UCSD-AML1 (cell line): ENCODE measurements at regions not wholly inside any gene's neighbourhood (a gene's known extent, or its start where the extent isn't known, plus 50 kb on each side); places are given as distances from the start of the nearest gene placed in this dataset.
"Not testable (repeated sequence)": the region's sequence is repeated elsewhere in the genome, so short reads cannot be mapped to it uniquely, and the experiment has no call there.

ENCODE experiments used
- DNase-seq: peaks from one replicate; lab custom pipeline; 2025; ENCODE audit not compliant: unreplicated experiment; lab: John Stamatoyannopoulos, UW

DNA sequence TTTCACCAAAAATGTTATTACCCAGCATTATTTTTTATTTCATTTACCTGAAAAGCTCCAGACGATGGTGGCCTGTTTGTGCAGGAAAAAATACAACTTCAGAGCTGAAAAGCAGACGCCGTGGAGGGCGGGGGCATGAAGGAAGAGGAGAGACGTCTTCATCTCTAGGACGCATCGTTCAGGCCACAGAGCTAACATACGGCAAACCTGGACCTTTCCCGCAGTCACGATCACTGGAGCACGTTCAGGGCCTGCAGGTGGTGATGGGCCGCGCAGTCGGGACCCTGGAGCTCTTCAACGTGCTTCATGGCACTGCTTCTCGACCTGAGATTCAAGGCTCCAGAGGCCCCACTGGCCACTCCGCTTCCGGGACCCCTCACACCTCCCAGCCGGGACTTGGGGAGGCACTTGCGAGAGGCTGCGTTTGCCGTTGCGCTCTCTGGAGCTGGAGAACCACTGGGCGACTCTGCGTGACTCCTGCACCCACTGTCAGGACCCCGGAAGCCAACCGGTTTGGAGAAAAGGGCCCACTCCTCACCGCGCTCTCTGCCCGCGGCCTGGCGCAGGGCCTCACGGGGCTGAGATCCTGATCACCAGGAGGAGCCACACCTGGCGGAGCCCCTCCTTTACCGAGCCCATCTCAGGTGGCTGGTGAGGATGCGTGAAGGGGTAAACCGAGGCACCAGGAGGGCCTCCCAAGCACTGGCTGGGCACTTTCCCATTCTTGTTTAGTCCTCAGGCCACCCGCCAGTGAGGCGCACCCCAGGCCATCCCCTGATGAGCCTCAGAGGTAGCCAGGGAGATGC is 164.4 kb upstream of the AFDN start:
- DNase-seq, result no peak

- DNase-seq, result no peak
Measured at GRCh38 chr6:167662881-167663205, 163.9 kb upstream of the AFDN start.

DNA sequence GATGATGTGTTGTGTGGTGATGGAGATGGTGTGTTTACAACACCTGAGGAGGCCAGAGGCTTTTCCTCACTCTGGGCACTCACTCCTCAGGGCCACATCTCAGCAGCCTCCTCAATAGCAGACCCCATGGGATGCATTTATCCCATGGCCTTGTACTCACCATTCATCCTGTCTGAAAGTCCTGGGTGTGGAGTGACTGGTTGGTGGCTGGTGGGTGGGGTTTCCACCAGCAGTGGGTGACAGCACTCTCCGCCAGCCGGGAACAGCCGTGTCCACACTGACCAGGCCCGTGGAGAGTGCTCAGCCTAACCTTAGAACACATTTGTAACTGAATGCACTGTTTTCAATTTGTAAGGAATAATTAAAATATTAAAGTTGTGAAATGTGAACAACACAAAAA is 163.4 kb upstream of the AFDN start:
- no peak for DNase-seq

DNA sequence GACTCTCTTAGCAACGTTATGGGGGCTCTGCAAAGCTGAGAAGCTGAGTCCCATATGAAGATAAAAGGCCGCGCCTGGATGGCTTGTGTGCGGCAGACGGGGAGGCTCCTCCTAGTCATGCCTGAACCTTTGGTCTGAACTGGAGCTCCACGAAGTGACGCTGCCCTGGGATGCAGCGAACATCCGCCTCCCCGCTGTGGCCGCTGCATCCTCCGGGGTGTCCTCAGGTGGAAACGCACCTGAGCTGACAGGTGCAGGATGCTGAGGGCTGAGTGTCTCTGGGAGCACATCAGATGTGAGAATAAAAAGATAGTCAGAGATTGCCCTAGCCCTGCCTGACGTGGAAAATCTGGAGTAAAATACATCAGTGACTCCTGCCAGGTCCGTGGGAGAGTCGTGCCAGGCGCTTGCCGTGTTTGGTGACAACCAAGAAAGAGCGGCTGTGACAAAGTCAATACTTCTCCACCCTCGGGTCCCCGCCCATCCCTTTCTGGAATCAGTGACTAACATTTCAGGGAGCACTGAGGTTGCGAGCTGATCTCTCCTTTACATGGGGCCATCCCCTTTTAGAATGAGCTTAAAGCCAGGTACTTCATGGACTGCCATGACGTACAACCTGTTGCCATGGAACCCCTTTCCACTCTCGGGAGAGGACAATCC is 162.8 kb upstream of the AFDN start:
- no peak for DNase-seq

DNA sequence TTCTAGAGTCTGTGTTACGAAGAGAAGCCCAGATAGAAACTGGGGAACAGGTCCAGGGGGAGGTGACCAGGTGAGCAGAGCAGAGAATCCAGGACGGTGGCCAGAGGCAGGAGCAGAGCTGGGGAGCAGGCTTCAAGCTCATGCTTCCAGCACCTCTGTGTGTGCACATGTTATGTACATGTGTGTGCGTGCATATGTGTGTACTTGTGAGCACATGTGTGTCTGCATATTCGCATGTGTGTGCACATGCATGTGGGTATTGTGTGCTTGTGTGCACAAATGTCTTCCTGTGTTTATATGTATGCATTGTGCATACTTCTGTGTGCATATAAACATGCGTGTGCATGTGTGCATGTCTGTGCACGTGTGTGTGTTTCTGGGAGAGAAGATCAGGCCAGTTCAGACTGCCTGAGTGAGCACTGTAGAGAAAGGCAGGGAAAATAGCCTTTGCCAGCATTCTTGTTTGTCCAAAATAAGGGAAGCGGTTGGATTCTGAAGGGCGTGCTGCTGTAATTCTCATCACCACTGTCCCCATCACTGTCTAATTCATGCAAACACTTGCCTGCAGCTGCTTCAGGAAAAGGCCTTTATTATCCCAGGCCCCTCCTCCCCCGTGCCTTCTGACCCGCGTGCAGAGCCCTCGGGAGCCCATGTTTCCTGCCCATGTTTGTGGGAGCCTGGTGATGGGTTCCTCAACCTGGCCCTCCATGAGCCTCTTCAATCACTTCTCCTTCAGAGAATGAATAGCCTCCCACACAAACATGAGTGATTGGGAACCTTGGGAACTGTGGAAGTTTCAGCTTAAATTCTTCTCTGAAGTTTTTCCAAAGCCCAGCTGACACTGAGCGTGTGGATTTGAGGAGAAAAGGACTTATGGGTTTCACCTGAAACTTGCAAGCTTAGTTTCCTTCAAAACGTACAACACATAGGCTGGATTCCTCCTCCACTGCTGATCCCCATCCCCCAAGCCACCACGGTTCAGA is 161.7 kb upstream of the AFDN start:
- DNase-seq, result no peak

- DNase-seq, result no peak
Measured at GRCh38 chr6:167665698-167666330, 160.9 kb upstream of the AFDN start.

DNA sequence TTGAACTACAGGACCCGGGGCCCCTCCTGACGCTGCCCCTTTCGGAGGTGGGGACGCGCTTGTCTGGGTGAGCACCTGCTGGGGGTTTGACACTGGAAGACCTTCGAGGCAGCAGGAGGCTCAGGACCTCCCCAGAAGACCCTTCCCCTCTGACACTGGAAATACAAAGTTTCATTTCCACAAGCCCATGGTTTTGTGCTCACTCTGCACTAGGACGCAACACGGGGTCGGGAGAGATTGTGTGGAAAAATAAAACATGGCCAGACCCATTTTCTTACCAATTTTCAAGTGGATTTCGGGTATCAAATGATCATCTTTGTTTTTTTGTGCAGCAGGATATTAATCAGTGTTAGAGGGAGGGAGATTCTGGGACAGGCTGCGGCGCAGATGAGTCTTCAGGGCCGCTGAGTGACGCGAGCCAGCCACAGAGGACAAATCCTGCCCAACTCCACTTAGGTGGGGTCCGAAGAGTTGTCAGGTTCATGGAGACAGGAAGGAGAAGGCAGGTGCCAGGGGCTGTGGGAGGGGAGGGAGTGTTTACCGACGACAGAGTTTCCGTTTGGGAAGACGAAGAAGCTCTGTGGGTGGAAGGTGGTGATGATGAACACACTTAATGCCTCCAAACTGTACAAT is 160.0 kb upstream of the AFDN start:
- DNase-seq, result no peak

DNA sequence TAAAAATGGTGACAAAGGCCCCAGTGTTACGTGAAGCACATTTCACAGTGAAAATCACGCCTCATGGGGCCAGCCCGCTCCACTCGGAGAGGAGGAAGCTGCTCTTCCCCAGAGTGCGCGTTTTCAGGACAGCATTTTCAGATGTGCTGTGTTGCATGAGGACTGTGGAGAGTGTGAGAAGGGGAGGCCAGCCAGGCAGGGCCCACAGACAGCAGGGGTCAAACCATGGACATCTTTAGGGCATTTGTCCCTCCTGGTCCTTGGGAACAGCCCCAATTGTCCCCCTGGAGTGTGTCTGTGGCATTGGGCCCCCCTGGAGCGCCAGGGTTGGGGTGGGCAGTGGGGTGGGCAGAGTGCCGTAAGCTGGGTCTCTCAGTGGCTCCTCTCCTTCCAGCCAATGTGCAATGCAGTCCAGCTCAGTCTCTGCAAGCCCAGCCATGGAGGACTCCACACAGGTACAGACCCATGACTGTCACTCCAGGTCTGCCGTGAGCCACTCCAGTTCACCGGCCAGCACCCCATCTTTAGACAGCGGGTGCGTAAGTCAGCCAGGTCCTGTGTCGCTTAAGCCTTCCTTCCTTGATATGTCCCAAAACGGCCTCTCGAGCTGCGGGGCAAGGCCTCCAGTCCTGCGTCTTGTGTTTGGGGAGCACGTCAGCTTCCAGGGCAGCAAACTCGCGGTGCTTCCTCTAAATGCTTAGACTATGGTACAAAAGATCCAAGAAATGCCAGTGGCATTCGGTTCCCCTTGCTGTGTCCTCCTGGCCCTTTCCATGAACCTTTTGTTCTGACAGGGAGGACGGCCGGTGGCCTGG is 159.3 kb upstream of the AFDN start:
- no peak for DNase-seq

DNA sequence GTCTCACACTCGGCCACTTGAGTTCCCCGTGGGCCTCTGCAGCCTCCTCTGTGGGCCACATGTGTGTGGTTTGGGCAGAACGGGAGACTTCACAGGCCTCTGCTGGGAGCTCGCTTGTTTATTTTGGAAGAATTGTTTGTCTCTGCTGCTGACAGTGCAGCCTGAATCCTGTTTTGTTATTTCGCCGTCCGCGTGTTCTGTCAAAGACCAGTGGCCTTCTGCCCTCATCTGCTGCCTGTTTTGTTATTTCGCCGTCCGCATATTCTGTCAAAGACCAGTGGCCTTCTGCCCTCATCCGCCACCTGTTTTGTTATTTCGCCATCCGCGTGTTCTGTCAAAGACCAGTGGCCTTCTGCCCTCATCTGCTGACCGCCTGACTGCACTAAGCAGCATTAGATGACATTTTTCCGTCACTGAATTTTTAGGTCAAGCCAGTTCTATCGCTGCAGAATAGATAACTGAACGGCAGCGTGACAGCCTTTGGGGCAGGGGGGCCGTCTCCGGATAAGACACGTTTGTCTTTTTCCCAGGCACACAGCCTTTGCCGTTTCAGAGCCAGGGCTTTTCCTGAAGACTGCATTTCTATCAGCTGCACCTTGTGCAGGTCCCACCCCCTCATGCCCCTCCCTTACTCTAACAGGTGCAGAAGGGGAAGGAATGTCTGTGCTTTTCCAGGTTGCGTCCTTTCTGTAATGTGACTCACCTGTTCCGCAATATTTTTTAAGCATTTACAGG is 158.5 kb upstream of the AFDN start:
- no peak for DNase-seq

DNA sequence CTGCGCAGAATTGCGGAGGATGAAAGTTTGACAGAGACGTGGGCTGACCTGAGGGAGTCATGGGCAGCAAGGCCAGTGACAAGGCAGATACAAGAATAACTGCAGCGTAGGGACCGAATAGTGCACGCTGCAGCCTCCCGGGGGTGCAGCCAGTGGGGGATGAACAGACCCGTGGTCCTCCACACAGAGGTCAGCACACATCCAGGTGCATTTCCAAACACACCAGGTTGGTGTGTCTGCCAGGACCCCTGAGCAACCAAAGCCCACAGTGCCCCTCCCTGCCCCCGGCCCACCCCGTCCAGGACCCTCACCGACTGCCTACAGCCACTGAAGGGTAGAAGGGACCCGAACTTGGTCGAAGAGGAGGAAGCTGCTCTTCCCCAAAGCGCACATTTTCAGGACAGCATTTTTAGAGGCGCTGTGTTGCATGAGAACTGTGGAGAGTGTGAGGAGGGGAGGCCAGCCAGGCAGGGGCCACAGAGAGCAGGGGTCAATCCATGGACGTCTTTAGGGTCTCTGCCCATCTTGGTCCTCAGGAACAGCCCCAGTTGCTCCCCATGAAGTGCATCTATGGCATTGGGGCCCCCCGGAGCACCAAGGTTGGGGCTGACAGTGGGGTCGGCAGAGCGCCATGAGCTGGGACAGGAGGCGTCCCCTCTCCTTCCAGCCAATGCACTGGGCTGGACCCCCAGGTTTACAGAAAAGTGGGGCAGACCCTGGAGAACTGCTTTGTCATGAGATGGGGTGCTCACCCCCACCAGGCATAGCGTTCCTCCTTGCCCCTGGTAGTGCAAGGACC is 157.8 kb upstream of the AFDN start:
- DNase-seq, result no peak

GRCh38 chr6:167669553-167669849 is 157.2 kb upstream of the AFDN start:
- no peak for DNase-seq

- no peak for DNase-seq
Measured at GRCh38 chr6:167669870-167670802, 156.6 kb upstream of the AFDN start.

GRCh38 chr6:167670938-167671338 is 155.8 kb upstream of the AFDN start:
- DNase-seq, result no peak

DNA sequence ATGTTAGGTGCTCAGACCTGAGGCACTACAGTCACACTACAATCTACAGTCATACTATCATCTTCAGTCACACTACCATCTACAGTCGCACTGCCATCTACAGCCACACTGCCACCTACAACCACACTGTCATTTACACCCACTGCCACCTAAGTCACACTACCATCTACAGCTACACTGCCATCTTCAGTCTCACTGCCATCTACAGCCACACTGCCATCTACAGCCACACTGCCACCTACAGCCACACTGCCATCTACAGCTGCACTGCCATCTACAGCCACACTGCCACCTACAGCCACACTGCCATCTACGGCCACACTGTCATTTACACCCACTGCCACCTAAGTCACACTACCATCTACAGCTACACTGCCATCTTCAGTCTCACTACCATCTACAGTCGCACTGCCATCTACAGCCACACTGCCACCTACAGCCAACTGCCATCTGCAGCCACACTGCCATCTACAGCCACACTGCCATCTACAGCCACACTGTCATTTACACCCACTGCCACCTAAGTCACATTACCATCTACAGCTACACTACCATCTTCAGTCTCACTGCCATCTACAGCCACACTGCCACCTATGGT is 155.2 kb upstream of the AFDN start:
- DNase-seq, result not testable (repeated sequence)

DNA sequence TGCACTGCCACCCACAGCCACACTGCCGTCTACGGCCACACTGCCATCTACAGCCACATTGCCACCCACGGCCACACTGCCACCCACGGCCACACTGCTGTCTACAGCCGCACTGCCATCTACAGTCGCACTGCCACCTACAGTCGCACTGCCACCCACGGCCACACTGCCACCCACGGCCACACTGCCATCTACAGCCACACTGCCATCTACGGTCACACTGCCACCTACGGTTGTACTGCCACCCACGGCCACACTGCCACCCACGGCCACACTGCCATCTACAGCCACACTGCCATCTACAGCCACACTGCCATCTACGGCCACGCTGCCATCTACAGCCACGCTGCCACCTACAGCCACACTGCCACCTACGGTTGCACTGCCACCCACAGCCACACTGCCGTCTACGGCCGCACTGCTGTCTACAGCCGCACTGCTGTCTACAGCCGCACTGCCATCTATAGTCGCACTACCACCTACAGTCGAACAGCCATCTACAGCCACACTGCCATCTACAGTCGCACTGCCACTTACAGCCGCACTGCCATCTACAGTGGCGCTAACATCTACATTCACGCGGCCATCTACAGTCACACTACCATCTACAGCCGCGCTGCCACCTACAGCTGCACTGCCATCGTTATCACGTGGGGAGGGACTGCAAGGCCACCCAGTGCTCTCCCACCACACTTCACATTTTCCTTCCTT is 154.6 kb upstream of the AFDN start:
- DNase-seq, result no peak

GRCh38 chr6:167672738-167673137 is 154.0 kb upstream of the AFDN start:
- DNase-seq, result no peak

DNA sequence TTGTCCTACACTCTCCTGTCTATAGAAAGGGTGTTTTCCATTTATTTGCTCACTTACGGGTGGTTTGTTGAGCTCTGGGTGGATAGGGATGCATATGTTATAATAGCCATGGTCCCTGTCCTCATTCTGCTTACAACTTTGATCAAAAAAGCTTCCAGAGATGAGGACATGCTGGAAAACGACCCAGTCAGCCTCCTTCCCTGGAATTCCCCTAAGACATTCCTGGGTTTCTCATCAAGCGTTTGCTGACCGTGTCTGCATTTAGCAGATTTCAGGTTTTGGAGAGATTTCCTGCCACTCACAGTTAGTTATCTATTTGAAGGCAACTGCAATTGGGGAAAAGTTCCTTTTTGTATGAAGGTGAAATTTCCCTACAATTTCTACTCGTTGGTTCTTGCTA is 152.8 kb upstream of the AFDN start:
- no peak for DNase-seq
